ENCODE measurements at regions not wholly inside any gene's neighbourhood (a gene's known extent, or its start where the extent isn't known, plus 50 kb on each side); places are given as distances from the start of the nearest gene placed in this dataset.

GRCh38 chr13:40193286-40194223 is 472.9 kb downstream of the FOXO1 start:
- H3K4me1 ChIP-seq, result peaks cover 12 to 47% (median 32%) of the 10 kb centered on the region in 4 donors
- no peaks in the 10 kb centered on the region for H3K9me3 ChIP-seq
- TF ChIP-seq POLR2AphosphoS5 (IDR thresholded peaks at IDR 0.05) (no peak), EP300 (IDR thresholded peaks at IDR 0.05) (no peak), POLR2A (IDR thresholded peaks at IDR 0.05) (no peak)
- TF ChIP-seq, protein P1, sequence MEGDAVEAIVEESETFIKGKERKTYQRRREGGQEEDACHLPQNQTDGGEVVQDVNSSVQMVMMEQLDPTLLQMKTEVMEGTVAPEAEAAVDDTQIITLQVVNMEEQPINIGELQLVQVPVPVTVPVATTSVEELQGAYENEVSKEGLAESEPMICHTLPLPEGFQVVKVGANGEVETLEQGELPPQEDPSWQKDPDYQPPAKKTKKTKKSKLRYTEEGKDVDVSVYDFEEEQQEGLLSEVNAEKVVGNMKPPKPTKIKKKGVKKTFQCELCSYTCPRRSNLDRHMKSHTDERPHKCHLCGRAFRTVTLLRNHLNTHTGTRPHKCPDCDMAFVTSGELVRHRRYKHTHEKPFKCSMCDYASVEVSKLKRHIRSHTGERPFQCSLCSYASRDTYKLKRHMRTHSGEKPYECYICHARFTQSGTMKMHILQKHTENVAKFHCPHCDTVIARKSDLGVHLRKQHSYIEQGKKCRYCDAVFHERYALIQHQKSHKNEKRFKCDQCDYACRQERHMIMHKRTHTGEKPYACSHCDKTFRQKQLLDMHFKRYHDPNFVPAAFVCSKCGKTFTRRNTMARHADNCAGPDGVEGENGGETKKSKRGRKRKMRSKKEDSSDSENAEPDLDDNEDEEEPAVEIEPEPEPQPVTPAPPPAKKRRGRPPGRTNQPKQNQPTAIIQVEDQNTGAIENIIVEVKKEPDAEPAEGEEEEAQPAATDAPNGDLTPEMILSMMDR (IDR thresholded peaks at IDR 0.05), result no peak
- H3K4me3 ChIP-seq, result no peak overlapping the region
- peak overlapping the region in 4 of 5 donors; percentile 25 to 81 (median 69) for H3K27ac ChIP-seq
- no peaks in the 10 kb centered on the region for H3K27me3 ChIP-seq
- intact Hi-C loops (cut with DNase I; ENCODE audit: low total_unique reads), result no loop called here
- DNase-seq, result peak in 1 of 2 donors; percentile 74
- 64 to 83% (median 80%) methylated on average over 18 of the region's 18 CpGs for WGBS, 5 donors
- H3K36me3 ChIP-seq, result no peaks in the 10 kb centered on the region

DNA sequence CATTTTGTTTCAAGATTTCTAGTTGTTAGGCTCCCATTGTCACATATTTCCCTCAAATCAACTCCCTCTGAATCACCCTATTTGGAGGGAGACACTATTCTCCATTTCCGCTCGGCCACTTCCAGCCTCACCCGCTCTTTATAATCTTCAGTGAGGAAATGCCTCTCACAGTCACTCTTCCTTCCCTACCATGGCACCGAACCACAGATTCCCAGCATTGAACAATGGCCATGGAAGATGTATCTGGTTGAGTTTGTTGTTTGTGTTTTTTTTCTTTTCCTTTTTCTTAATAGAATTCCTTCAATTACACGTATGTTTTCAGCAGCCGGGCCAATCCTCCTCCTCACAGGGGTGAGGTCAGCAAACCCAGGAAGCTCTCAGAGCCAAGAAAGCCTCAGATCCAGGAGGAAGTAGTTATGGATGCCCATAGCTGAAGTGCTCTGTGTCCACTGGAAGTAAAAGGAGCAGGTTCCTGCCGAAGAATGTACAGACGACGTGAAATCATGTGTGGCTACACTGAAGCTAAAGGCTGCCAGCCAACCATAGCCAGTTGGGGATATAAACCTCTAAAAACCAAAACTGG is 472.1 kb downstream of the FOXO1 start:
- peak overlapping the region in 4 of 5 donors; percentile 25 to 81 (median 69) for H3K27ac ChIP-seq

GRCh38 chr13:40197049-40197448 is 469.4 kb downstream of the FOXO1 start:
- WGBS, 5 donors, result 94 to 97% (median 96%) methylated on average over 8 of the region's 8 CpGs
- H3K9me3 ChIP-seq, result no peaks in the 10 kb centered on the region
- H3K4me1 ChIP-seq, result peaks cover 0 to 18% (median 8%) of the 10 kb centered on the region in 4 donors
- TF ChIP-seq POLR2A (IDR thresholded peaks at IDR 0.05) (no peak), POLR2AphosphoS5 (IDR thresholded peaks at IDR 0.05) (no peak), EP300 (IDR thresholded peaks at IDR 0.05) (no peak)
- TF ChIP-seq, protein P1 (IDR thresholded peaks at IDR 0.05), result no peak
- no peaks in the 10 kb centered on the region for H3K36me3 ChIP-seq
- H3K27ac ChIP-seq, result no peak overlapping the region
- DNase-seq, result no peak
- H3K4me3 ChIP-seq, result no peak overlapping the region
- intact Hi-C loops (cut with DNase I; ENCODE audit: low total_unique reads), result no loop called here
- H3K27me3 ChIP-seq, result no peaks in the 10 kb centered on the region

More for the DNA sequence above, 472.1 kb downstream of the FOXO1 start:
- TF ChIP-seq EP300 (IDR thresholded peaks at IDR 0.05) (no peak), POLR2AphosphoS5 (IDR thresholded peaks at IDR 0.05) (no peak), POLR2A (IDR thresholded peaks at IDR 0.05) (no peak)
- TF ChIP-seq, protein P1 (IDR thresholded peaks at IDR 0.05), result no peak
- H3K4me3 ChIP-seq, result no peak overlapping the region
- H3K9me3 ChIP-seq, result no peaks in the 10 kb centered on the region
- 58 to 72% (median 67%) methylated on average over 9 of the region's 9 CpGs for WGBS, 5 donors
- peaks cover 12 to 46% (median 32%) of the 10 kb centered on the region in 4 donors for H3K4me1 ChIP-seq
- H3K36me3 ChIP-seq, result no peaks in the 10 kb centered on the region
- intact Hi-C loops (cut with DNase I; ENCODE audit: low total_unique reads), result no loop called here
- no peak for DNase-seq
- no peaks in the 10 kb centered on the region for H3K27me3 ChIP-seq

DNA sequence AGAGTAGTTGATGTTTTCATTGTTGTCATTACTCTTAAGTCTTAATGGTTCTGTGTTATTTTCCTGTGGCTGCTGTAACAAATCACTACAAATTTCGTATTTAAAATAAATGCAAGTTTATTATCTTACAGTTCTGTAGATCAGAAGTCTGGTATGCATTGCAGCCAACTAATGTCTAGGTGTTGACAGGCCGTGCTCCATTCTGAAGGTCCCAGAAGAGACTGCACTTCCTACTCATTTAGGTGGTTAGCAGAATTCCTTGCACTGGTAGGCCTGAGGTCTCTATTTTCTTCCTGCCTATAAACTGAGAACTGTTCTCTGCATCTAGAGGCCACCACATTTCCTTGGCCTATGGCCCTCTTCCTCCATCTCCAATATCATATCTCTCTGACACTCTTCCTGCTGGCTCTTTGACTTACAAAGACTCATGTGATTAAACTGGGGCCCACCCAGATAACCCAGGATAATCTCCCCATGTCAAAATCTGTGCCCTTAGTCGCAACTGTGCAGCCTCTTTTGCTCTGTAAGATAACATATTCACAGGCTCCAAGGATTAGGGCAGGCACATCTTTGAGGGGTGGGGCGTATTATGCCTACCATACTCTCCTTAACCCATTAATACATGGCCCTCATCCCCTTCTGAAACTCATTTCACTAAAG is 468.4 kb downstream of the FOXO1 start:
- WGBS, 5 donors, result 66 to 87% (median 76%) methylated on average over 4 of the region's 4 CpGs
- TF ChIP-seq, protein P1 (IDR thresholded peaks at IDR 0.05), result no peak
- TF ChIP-seq POLR2A (IDR thresholded peaks at IDR 0.05) (no peak), POLR2AphosphoS5 (IDR thresholded peaks at IDR 0.05) (no peak), EP300 (IDR thresholded peaks at IDR 0.05) (no peak)
- Histone ChIP-seq H3K36me3 (no peaks in the 10 kb centered on the region), H3K4me3 (no peak overlapping the region), H3K4me1 (peaks cover 0 to 8% (median 4%) of the 10 kb centered on the region in 4 donors), H3K27me3 (no peaks in the 10 kb centered on the region), H3K9me3 (no peaks in the 10 kb centered on the region), H3K27ac (no peak overlapping the region)
- DNase-seq, result no peak
- intact Hi-C loops (cut with DNase I; ENCODE audit: low total_unique reads), result no loop called here
